Stimulated activated CD4-positive, alpha-beta T cell treated with anti-CD3 and anti-CD28 coated beads, Interleukin-15, amount 100 ng/mL, for 48 hours (primary cell): ENCODE measurements at regions not wholly inside any gene's neighbourhood (a gene's known extent, or its start where the extent isn't known, plus 50 kb on each side); places are given as distances from the start of the nearest gene placed in this dataset.

Source experiments
- DNase-seq, 2 donors: peaks; one replicate each; pipeline ENCODE4 v3.0.0-alpha.2; 2020; ENCODE audit warnings: low read depth in 2 of 2

DNA sequence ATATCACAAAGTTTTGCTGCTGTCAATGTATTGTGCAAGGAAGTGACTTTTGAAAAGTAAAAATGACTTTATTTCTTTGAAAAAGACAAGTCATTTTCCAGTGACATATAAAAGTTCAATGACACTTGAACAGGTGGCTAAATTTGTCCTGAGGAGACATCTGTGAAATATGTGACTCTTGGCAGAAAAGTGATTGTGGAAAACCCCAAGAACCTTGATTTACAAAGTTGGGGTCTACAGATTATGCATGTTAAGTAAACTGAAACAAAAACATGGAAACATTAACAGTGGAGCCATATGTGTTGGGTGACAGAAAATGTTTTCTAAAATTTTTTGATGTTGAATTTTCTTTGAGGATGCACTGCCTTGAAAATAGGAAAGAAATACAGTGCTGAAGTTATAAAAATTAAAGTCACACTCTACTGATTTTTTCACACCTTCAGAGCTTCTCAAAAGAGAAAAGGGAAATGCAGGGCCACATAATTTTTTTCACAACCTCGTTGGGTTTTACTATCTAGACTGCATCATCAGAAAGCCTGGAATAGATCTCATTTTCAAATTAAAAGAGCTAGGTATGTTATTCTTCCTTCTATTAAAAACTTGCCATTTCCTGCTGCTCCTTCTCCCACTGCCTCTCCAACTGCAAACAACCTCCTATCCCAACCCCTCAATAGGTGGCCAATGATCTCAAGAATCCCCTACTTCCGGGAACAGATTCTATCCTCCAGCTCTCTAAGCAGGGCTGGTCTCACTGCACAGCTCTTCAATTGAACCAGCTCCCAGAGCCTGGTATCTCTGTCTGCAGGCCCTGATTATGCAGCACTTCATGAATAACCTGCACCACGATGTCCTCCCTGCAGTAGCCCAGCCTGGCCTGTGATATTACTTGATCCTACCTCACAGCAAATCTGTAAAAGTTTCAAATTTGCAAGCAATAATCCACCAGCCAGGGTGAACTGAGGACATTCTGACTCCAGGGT, 570.8 kb upstream of the CPEB2 start:
- no peak for DNase-seq

DNA sequence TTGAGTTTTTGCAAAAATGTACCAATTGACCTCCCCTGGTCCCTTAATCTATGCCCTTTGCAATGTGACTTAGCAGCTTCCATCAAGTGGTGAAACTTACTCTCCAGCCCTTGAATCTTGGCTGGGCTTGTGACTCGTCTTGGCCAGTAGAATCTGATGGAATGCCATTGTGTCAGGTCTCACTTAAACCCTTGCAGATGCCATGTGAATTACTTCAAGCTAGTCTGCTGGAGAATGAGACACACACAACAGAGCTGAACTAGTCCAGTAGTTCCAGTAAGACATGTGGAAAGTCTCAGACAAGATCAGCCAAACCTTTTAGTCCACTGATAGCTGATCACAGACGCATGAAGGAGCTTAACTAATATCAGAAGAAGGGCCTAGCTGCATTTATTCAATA, 567.8 kb upstream of the CPEB2 start:
- no peak for DNase-seq

DNA sequence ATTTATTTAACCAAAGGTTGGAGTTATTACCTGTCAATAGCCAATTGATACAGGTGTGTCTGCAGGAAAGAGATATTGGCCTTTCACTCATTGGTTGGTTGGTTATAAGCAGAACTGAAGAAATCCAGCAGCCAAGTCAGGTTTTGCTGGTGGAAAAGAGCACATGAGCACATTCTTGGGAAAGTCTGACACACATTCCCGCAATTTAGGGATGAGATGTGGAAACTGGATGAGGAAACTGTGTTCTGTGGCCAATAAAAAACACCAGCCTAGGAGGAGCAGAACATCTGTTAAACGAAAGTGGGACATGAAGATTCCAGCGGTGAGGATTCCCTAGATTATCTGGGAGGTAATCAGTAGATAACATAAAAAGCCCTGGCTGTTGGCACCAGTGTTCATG, 567.4 kb upstream of the CPEB2 start:
- DNase-seq: no peak

DNA sequence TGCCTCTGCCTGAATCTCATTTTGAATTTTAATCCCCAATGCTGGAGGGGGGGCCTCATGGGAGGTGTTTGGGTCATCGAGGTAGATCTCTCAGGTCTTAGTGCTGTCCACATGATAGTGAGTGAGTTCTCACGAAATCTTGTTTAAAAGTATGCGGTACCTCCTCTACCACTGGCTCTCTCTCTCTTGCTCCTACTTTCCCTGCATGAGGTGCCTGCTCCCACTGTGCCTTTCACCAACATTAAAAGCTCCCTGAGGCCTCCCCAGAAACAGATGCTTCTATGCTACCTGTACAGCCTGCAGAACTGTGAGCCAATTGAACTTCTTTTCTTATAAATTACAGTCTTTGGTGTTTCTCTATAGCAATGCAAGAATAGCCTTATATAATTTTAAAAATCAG, 560.7 kb upstream of the CPEB2 start:
- DNase-seq: no peak

DNA sequence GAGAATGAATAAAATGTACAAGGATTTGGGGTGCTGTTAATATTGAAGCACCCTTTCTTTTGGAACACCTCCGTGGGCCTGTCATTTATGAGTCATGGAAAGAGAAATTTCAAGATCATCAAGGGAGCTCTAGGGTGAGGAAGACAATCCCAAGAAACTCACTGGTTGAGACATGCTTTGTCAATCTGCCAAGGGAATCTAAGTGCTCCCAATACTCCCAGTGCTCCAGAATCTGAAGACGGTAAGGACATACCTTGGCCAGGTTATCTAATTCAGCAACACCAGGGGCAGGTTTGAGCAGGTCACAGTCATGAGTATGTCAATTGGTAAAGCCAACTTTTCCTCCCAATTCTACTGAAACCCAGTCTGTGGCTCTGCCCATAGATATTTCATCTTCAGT, 556.4 kb upstream of the CPEB2 start:
- no peak for DNase-seq

DNA sequence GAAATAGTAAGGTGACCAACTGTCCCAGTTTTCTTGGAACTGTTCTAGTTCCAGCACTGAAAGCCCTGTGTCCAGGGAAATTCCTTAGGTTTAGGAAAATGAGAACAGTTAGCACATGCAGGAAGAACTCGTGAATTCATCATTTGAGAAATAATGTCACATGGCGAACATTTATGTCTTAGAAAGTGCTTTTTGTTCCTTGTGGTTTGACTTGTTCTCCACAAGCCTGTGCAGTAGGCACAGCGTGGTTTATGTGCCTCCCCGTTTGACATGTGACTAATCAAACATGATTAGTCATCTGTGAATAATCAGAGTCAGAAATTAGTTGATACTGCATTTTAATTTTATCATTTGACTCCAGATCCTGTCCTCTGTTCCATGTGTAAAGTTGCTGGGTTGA, 556.0 kb upstream of the CPEB2 start:
- DNase-seq: no peak

DNA sequence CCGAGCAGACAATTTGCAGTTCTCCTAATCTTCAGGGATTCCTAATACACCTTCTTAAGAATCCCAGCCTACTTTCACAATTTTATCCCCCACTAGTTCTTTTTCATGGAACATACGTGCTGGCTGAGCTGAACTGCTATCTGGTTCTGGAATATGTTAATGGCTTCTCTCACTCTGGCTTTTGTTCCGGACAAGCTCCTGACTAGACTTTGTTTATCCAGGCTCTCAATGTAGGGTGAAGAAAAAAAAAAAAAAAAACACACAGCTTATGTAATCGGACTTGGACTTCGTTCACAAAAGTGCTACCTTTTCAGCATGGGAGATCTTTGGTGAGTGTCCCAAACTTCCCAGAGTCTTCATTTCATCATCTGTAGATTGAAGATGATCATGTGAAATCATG, 555.4 kb upstream of the CPEB2 start:
- no peak for DNase-seq

DNA sequence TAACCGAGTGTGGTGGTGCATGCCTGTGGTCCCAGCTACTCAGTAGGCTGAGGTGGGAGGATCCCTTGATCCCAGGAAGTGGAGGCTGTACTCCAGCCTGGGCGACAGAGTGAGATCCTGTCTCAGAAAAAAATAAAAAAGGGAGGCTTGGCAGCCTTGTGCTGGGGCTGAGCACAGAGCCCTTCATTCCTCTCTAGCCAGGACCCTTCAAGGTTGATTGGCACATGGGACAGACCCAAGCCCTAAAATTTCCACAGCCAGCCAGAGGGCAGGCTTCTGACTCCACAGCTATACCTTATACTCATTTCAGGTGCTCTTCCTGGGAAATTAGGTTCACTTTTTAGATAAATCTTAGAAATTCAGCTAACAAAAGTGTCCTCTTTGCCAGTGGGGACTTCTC, 553.0 kb upstream of the CPEB2 start:
- DNase-seq: no peak

DNA sequence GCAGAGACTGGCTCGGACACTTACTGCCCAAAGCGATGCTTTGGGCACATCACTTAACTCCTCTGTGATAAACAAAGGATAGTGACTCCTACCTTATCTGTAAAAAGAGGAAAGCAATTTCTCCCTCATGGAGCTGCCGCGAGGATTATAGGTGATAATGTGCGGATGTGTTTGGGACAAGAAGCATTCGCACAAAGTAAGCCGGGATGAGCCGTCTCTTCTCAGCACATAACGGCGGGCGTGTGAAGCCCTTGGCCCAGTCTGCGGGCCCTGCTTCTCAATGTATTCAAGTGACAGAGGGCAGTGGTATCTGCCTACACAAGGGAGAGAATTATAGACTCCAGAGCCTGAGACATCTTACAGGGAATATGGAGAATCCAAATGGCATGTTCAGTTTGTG, 550.3 kb upstream of the CPEB2 start:
- DNase-seq: no peak

DNA sequence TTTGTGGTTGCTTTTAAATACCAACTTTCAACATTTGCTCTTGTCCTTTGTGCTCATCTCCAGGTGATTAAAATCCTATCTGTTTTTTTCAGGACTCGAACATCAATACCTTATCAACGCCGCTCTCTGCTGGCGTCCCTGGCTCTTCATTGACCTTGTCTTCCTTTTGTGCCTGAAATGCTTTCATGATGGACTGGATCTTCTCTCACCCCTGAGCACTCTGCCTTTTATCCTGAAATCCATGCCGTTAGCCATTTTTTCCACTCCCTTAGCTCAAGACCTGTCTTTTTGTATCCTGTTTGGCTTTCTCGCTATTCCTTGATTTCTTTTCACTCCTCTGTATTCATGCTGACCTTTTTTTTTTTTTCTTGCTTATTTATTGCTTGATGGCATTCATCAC, 549.5 kb upstream of the CPEB2 start:
- DNase-seq: no peak

DNA sequence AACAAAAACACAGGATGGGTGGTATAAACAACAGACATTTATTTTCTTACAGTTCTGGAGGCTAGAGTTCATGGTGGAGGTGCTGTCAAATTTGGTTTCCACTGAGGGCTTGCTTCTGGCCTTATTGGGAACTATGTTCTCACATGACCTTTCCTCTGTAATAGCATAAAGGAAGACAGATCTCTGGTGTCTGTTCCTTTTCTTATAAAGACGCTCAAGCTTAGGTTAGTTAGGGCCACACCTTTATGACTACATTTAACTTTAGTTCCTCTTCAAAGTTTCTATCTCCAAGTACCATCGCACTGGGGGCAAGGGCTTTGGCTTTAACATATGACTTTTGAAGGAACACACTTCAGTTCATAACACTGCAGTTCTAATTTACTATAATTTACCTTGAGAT, 543.8 kb upstream of the CPEB2 start:
- no peak for DNase-seq

DNA sequence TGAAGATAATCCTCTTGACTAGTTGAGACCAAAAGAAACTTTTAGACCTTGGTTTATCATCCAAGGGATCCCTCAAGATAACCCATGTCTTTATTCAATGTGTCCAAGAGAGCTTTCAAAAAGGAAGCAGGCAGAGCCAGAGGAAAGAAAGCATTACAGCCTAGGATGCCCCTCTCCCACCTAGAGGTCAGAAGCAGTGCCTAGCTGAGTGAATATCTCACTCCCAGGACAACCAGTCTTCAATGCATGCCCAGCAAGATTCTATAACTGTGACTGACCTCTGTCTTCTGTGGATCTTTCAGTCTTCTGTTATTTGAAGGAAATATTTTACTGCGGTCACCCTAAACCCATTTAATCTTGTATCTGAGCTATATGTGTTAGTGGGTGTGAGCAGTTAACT, 537.2 kb upstream of the CPEB2 start:
- no peak for DNase-seq

DNA sequence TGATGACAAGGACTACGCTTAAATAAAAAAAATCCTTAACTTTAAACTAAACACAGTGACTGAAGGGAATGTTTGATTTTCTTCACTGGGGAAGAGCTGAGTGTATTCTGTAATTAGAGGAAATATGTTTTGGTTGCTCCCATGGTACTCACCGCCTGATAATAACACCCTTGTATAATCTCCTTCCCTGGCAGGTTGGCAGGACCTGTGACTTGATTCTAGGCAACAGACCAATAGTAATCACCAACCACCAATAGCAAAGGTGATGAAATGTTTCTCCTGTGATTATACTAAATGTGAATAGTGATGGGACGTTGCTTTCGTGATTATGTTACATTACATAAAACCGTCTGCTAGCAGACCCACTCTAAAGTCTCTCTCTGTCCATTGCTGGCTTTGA, 536.8 kb upstream of the CPEB2 start:
- DNase-seq: no peak

DNA sequence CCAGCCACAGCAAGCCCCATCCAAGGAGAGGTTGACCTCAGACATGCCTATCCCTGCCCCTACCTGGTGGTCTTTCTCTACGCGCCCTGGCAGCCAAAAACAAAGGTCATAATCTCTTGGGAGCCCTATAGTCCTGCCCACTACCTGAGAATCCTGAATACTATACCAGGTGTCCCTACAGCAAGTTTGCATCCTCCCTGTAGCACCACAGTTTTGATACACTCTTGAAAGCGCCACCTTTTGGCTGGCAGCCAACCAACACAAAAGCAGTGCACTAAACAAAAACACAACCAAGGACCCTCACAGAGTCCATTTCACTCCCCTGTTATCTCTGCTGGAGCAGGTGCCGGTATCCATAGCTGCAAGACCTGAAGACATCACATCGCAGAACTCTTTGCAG, 523.8 kb upstream of the CPEB2 start:
- no peak for DNase-seq

DNA sequence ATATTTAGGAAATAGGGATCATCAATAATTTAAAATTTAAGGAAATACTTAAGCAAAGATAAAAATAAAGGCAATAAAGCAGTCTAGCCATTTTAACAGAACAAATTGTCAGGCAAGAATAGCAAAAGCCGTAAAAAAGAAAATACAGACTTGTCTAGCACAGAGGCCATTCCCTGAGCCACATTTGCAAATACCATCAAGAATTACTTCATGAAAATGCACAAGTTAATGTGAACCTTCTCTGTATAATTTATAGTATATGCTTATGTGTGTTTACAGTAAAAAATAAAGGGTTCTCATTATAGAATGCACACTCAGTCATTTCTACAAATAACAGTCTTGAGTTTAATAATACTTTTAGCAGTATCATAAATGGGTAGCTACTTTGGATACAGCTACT, 505.9 kb upstream of the CPEB2 start:
- no peak for DNase-seq

DNA sequence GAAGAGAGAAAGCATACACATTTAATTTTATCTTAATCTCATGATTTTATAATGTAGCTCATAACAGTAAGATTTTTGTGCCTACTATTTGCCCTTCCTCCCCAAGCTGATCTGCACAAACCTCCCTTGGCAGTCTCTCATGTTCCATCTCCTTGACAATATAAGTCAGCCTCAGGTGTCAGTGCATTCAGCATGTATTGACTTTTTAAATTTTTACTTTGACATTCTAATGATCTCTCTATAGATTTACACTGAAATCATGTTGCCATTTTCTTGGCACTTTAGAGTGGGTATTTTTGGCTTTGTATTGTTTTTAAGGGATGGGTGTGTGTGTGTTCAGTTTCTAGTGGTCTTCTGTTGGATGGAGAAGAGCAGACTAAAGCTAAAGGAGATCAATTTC, 505.3 kb upstream of the CPEB2 start:
- no peak for DNase-seq

DNA sequence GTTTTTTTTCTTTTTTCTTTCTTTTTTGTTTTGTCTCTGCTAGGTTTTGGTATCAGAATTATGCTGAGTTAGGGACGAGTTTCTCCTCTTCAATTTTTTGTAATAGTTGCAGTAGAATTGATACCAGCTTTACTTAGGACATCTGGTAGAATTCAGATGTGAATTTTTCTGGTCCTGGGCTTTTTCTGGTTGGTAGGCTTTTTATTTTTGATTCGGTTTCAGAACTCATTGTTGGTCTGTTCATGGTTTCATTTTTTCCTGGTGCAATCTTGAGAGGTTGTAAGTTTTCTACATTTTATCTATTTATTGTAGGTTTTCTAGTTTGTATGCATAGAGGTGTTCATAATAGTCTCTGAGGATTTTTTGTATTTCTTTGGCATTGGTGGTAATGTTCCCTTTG, 498.1 kb upstream of the CPEB2 start:
- no peak for DNase-seq

DNA sequence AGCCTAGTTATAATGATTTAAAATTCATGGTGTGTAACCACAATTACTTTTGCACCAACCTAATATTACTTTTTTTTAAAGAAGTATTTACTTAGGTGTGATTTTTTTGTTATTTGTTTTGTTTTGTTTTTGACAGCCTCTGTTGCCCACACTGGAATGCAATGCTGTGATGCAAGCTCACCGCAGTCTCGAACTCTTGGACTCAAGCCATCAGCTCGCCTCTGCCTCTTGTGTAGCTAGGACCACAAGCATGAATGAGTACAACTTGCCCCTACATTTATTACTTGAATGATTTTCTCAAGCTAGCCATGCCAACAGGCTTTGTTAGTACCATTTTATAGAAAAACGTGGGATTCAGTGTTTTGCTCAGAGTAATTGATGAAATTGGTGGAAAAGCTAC, 488.8 kb upstream of the CPEB2 start:
- DNase-seq: no peak

DNA sequence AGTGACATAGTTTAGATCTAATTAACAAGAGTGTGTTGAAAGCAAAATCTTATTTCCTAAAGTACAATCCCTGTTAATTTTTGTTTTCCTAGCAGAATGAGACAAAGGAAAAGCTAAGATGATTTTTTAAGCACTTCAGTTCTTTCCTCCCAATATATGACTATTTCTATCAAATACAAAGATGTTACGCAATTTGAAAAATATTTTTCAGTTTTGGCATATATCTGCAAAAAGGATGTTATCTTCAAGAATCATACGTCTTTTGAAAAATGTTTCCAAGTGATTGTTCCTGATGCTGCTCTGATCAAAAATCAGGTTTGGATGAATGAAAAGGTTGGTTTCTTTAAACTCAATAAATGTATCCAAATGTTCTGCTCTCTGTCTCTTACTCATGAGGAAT, 486.7 kb upstream of the CPEB2 start:
- no peak for DNase-seq

DNA sequence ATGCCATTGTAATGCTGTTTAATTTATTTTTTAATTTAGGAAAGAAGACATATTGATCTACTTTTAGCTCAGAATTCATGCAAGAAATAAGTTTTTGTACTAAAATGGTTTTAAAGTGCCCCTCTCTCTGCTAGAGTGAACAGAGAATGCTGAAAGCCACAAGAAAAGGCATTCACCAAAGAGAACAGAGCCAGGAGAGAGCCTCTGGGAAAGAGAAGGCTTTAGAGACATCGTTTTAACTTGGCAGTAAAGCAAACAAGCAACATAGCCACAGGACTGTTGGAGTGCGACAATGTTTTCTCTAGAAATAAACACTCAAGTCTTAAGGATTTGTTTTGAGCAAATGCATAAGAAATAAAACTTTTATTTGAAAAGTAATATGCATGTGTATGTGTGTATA, 484.1 kb upstream of the CPEB2 start:
- DNase-seq: no peak

DNA sequence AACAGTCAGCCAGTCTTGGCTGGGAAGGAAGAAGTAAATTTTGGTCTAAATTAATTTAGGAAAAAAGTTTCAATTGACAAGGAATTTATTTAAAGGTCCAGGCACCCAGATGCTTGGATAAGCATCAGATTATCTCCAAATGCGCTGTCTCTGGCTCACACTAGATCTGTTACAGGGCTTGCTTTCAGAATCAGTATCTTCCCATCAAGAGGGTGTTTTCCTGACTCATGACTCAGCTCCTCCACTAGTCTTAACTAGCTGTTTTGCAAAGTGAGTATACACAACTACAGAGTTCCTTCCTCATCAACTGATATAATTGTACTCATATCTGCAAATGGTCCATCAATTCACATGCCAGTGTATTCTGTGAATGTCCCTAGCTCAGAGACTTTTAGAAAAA, 482.1 kb upstream of the CPEB2 start:
- DNase-seq: no peak

DNA sequence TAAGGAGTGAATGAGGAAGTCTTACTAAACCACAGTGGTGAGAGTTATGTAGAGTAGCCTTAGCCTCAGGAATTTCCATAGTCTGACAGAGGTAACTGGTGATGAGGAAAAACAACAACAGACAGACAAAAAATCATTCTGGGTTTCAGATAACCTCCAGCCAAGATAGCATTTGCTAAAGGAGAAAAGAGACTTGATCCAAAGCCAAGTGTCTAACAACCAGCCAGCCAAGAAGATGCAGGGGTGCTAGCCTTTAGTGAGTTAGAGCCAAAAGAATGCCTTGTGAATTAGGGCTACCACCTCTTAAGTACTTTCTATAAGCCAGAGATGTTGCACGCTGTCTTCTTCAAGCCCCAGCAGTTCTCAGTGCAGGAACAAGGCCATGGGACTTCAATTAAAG, 478.0 kb upstream of the CPEB2 start:
- DNase-seq: no peak

DNA sequence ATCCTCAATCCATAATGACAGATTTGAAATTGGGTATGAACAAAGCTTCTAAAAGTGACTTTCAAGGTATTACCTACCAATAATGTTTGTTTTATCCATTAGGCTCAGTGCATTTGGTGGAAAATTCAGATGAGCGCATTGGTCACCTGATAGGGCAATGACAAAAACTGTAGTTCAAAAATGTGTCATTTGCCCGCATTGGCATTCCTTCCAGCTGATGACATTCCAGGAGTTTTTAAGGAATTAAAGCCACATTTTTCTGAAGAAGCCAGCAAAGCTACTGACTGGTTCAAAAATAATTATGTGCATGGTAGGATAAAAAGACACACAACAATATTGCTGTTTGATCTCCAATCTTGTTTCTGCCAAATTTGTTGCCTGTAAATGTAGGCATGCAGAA, 473.4 kb upstream of the CPEB2 start:
- DNase-seq: no peak

DNA sequence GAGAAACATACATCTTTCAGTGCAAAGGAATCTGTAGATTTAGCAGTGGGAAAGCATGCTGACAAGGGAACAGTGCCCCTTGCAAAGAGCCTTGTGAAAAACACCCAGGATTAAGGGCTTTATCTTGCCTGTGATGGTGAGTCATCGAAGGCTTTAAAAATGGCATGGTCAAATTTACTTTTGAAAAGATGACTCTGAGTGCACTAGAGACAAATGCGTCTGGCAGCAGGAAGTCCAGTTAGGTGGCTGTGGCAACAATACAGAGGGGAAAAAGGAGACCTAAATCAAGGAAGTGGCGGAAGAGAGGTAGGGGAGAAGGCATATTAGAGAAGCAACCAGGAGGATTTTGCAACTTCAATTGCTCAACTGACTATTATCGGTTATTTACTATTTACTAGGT, 472.6 kb upstream of the CPEB2 start:
- DNase-seq: no peak
